Glomerular visceral epithelial cell (primary cell): ENCODE measurements at regions not wholly inside any gene's neighbourhood (a gene's known extent, or its start where the extent isn't known, plus 50 kb on each side); places are given as distances from the start of the nearest gene placed in this dataset.
A peak's percentile ranks its signal among the peaks of the same experiment; 100 is the strongest.
"Not testable (repeated sequence)": the region's sequence is repeated elsewhere in the genome, so short reads cannot be mapped to it uniquely, and the experiment has no call there.

Source experiments
- DNase-seq: peaks from one replicate; pipeline ENCODE4 v3.0.0-alpha.2; 2016; ENCODE audit errors: extremely low spot score

DNA sequence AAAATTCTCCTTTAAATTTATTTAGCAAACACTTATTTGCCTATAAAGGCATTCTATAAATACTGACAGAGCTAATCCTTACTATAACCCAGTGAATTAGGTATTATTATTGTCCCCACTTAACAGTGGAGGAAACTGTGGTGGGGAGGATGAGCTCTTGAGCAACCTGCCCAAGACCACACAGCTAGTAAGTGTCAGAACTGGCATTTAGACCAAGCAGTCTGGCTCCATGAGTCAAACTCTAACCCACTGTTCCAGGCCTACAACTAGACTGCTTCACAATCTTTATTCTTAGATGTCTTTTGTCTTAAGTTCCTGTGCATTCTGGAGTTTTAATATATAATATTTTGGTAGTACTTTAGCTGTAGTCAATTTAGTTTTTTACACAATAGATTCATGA lies 530.8 kb downstream of the BCKDHB start:
- DNase-seq, result peak; percentile 11

DNA sequence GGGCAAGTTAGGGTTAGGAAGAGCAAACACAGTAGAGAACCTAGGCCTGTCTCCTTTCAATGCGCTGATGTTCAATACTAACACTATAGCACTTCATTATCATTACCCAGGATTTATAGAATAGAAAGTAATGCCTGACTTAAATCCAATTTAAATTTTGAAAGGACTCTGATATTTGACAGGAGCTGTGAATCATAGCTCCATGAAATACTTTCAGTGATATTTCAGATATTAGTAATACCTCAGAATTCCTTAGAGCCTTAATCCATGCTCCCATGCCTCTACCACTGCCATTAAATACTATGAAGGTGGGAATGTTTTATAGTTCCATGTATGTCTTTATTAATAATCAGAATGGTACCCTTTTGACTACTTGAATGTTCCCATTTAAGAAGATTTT lies 530.2 kb downstream of the BCKDHB start:
- no peak for DNase-seq

DNA sequence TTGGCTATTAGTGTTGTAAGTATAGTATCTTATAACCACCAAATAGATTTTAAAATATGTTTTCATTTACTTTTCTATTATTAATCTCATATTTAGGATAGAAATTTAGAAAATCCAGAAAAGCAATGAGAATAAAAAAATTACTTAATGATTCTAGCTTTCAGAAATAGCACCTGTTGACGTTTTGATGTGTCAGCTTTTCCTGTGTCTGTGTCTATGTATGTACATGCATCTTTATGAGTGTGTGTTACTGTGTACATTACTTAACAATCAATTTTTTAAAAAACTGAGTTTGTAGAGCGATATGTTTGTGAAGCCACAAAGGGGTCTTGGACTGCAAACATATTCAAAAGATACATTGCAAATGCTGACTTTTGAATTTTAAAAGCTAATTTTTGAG lies 526.9 kb downstream of the BCKDHB start:
- no peak for DNase-seq

DNA sequence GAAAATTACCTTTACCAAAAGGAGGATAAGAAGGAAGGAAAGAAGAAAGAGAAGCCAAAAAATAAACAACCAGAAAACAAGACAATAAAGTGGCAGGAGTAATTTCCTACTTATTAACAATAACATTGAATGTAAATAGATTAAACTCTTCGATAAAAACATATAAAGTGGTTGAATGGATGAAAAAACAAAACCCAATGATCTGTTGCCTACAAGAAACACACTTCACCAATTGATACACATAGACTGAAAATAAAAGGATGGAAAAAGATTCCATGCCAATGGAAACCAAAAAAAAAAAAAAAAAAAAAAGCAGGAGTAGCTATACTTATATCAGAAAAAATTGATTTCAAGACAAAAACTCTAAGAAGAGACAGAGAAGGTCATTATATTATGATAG lies 518.9 kb downstream of the BCKDHB start:
- no peak for DNase-seq

- no peak for DNase-seq
Observed at GRCh38 chr6:80623066-80623815, 516.8 kb downstream of the BCKDHB start.

DNA sequence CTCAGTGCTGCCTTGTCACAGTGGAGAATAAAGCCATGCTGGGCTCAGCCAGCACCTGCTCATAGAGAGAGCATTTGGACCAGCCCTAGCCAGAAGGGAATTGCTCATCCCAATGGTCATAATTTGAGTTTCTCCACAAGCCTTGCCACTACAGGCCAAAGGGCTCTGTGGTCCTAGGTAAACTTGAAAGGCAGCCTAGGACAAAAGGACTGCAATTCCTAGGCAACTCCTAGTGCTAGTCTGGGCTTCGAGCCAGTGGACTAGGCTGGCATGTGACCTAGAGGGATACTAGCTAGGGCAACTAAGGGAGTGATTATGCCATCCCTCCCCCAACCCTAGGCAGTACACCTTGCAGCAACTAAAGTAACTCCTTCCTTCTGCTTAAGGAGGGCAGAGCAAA lies 516.2 kb downstream of the BCKDHB start:
- DNase-seq, result no peak

DNA sequence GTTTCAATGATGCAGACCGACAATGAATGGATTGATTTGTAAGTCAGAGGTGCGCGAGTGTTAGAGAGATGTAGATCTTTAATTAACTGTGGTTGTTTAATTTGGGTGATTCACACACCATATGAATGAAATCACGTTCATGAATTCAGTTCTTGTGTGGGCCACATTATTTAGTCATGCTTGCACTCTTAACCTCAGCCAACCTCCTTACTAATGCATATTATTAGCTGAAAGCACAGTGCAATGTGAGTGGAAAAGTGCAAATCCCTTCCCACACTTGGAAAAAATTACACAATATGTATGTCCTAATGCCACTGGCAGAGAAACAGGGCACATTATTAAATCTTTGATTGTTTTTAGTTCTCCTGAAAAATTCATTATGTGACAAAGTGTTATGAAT lies 512.5 kb downstream of the BCKDHB start:
- no peak for DNase-seq

DNA sequence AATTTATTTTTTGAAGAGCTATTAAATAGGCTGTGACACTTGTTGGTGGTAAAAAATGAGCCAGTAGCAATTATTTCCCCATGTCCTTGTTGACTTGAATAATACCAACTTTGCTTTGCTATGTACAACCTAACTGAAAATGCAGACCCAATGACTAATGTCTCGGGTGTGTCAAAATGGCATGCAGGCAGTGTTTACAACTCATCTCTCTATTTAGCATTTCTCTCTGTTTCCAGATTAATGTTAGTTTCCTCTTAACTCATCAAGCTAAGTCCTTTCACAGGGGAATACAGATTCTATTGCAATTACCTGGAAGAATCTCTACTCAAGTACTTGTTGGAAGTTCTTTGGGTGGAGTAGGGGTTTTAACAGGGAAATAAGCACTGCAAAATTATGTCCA lies 504.4 kb downstream of the BCKDHB start:
- no peak for DNase-seq

DNA sequence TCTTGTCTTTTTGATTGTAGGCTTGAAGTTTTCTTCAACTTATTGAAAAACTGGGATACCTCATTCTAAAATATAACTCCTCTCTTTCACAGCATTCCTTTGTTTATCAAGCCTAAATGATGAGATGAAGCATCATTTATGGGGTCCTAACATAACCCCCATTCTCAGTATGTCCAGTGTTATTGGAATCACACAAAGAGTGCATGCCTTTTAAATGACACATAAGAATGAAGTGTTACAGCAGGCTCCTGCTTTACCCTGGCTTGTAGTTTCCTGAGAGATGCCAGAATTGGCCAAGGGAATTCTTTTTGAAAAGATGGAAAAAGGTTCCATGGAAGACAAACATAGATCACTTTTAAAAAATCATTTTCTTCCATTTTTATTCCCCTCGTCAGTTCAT lies 502.4 kb downstream of the BCKDHB start:
- DNase-seq, result peak; percentile 8

DNA sequence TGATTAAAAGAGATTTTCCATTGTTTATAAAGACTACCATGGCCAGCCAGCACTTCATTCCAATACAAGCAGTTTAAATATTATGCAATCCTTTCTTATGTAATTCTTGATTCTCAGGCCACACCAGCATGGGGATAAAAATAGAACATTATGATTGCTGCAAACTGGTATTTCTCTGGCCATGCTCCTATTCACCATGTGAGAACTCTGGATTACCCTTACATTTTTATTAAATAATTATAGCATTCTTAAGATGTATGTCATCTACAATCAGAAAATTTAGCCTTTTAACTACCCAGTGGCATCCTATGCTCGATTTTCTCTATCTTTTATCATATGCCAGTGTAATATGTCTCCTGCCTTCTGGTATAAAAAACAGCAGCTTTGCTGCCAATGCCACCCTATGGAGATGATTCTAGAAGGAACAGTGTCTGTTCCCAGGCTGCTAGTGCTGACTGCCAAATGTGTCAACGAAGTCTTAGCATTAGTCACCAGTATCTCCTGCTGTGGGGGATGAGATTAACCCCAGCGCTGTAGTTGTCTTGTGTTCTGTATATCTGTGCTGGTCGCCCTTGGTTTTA lies 501.4 kb downstream of the BCKDHB start:
- peak; percentile 57 for DNase-seq

GRCh38 chr6:80605165-80605989 lies 498.9 kb downstream of the BCKDHB start:
- DNase-seq, result peak; percentile 43

DNA sequence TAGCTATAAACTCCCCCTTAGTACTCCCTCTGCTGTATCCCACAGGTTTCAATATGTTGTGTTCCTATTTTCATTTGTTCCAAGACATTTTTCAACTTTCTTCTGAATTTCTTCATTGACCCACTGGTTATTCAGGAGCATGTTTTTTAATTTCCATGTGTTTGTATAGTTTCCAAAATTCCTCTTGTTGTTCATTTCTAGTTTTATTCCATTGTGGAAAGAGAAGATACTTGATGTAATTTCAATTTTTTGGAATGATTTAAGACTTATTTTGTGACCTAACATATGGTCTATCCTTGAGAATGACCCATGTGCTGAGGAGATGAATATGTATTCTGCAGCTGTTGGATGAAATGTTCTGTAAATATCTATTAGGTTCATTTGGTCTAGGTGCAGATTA lies 497.2 kb downstream of the BCKDHB start:
- DNase-seq, result no peak

DNA sequence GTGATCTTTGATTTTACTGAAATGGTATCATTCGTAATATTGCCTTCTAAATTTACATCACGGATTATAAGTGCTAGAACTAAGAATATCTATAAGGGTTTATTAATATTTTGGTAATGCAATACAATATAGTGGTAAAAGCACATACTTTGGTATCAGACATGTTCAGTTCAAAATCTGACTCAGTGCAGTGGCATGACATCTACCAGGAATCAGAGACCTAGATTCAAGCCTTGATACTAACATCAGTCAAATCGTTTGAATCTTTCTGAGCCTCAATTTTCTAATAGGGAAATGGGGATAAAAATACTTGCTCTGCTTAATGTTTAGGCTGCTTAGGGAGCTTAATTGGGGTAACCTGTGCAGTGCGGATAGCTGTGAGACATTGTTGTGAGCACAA lies 488.0 kb downstream of the BCKDHB start:
- no peak for DNase-seq

DNA sequence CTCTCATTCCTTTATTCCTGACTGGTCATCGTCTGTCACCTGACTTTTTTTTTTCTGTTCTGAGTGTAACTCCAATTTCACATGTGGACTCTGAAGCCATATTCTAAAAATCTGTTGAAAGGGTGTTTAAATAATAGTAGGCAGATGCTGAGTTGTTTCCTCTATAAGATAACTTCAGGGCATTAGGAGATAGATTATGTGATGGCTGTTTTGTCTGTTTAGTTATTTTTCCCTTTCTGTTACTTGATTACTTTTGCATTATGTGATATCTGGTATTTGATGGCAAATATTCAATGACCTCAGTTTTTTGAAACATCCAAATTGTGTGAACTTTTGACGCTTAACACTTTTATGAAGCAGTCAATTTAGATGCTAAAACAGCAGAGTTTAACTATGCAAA lies 486.0 kb downstream of the BCKDHB start:
- no peak for DNase-seq

DNA sequence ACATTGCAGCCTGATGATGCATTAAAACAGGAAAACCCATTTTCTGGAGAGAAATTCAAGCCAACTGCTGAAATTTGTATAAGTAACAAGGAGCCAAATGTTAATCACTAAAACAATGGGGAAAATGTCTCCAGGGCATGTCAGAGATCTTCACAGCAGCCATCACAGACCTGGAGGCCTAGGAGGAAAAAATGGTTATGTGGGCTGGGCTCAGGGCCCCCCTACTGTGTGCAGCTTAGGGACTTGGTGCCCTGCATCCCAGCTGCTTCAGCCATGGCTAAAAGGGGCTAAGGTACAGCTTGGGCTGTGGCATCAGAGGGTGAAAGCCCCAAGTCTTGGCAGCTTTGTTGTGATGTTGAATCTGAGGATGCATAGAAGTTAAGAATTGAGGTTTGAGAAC lies 479.8 kb downstream of the BCKDHB start:
- no peak for DNase-seq

GRCh38 chr6:80579391-80580023 lies 473.0 kb downstream of the BCKDHB start:
- no peak for DNase-seq

GRCh38 chr6:80573320-80573719 lies 466.8 kb downstream of the BCKDHB start:
- not testable (repeated sequence) for DNase-seq

- no peak for DNase-seq
Observed at GRCh38 chr6:80566361-80566760, 459.9 kb downstream of the BCKDHB start.

GRCh38 chr6:80553071-80553740 lies 446.7 kb downstream of the BCKDHB start:
- no peak for DNase-seq

- DNase-seq, result no peak
Observed at GRCh38 chr6:80550748-80551147, 444.3 kb downstream of the BCKDHB start.

GRCh38 chr6:80550281-80550680 lies 443.8 kb downstream of the BCKDHB start:
- DNase-seq, result no peak

DNA sequence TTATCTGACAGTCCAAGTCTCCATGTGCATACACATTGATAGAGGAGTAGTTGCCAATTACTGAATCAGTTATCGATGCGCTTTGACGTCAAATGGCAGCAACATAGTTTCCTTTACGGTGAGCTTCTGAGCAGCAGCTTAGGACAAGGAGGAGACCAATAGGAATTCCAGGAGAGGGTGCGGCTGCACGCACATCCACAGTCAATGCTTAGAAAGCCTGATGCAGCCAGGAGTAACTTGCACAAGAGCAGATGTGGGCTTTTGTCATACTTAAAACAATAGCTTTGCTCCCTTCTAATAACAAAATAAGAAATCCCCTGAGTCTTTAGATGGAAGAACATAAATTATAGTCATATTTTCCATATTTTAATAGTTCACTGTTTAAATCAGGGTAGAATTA lies 442.1 kb downstream of the BCKDHB start:
- DNase-seq, result no peak
